H1 (cell line): ENCODE measurements at regions not wholly inside any gene's neighbourhood (a gene's known extent, or its start where the extent isn't known, plus 50 kb on each side); places are given as distances from the start of the nearest gene placed in this dataset.

ENCODE experiments used
- CHD2 ChIP-seq: IDR thresholded peaks from 2 replicates; pipeline ENCODE4 v1.6.1; 2012; ENCODE audit warnings: low read length, improper control_type of control experiment
- GTF2F1 ChIP-seq: IDR thresholded peaks from 2 replicates; pipeline ENCODE4 v1.6.1; 2012; ENCODE audit warnings: low read depth, low read length, improper control_type of control experiment, borderline replicate concordance
- HDAC2 ChIP-seq, 2 experiments: fragments of 300-600 bp in 1 of 2; sonication (generic) in 1 of 2; IDR thresholded peaks; 2 replicates each; pipeline ENCODE4 v1.6.1; 2011 to 2012; ENCODE audit warnings: low read depth in 2 of 2, low read length in 2 of 2, mild to moderate bottlenecking in 2 of 2, moderate library complexity in 2 of 2, borderline replicate concordance in 1 of 2, inconsistent platforms in 1 of 2
- KDM5A ChIP-seq: fragments of 200-600 bp; IDR thresholded peaks from 2 replicates; pipeline ENCODE4 v1.7.1; 2012; ENCODE audit warnings: mild to moderate bottlenecking, low read length, inconsistent platforms, mixed read lengths
- POU5F1 ChIP-seq: IDR thresholded peaks from 2 replicates; pipeline ENCODE4 v1.6.1; 2011; ENCODE audit warnings: low read depth, mild to moderate bottlenecking, low read length, moderate library complexity
- RBBP5 ChIP-seq: IDR thresholded peaks from 2 replicates; pipeline ENCODE4 v1.7.1; 2012; ENCODE audit warnings: low read depth, mild to moderate bottlenecking, inconsistent platforms, low read length, moderate library complexity, borderline replicate concordance
- RFX5 ChIP-seq: IDR thresholded peaks from 2 replicates; pipeline ENCODE4 v1.6.1; 2011; ENCODE audit warnings: low read depth, low read length, improper control_type of control experiment, borderline replicate concordance
- RXRA ChIP-seq: IDR thresholded peaks from 2 replicates; pipeline ENCODE4 v1.6.1; 2011; ENCODE audit warnings: low read depth, mild to moderate bottlenecking, low read length, moderate library complexity; ENCODE audit not compliant: insufficient read depth
- SRF ChIP-seq: IDR thresholded peaks from 2 replicates; pipeline ENCODE4 v1.6.1; 2011; ENCODE audit warnings: mild to moderate bottlenecking, low read depth, low read length, moderate library complexity
- SUZ12 ChIP-seq: fragments of 200-600 bp; sonication (generic); IDR thresholded peaks from 2 replicates; pipeline ENCODE4 v1.6.1; 2012; ENCODE audit warnings: mild to moderate bottlenecking, inconsistent platforms, low read length, moderate library complexity, mixed read lengths
- TAF7 ChIP-seq: optimal IDR thresholded peaks from 2 replicates; pipeline ENCODE3; 2011; ENCODE audit warnings: low read depth, mild to moderate bottlenecking, inconsistent platforms, low read length, moderate library complexity, borderline replicate concordance
- TF ChIP-seq, protein P1 (sequence below): fragments of 300-600 bp; sonication (generic); IDR thresholded peaks from 2 replicates; pipeline ENCODE4 v1.7.1; 2012; ENCODE audit warnings: low read length, moderate library complexity, mild to moderate bottlenecking, inconsistent platforms; ENCODE audit not compliant: insufficient replicate concordance

DNA sequence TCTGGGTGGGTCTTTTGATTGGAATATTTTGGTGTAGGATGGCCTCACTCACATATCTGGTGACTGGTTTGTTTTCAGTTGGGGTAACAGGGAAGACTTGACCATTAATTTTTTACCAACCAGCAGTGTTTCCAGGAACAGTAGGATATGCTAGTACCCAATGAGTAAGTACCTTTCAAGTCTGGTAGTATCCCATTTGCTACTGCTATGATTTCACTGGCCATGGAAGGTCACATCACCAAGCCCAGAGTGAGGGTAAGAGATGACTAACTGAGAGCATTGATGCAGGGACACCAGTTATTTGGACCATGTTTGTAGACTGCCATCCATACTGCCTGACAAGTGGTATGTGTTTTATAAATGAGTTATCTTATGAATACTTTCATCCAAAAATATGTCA lies 277.7 kb downstream of the MAP2K6 start (continued):
- TF ChIP-seq, protein P1, sequence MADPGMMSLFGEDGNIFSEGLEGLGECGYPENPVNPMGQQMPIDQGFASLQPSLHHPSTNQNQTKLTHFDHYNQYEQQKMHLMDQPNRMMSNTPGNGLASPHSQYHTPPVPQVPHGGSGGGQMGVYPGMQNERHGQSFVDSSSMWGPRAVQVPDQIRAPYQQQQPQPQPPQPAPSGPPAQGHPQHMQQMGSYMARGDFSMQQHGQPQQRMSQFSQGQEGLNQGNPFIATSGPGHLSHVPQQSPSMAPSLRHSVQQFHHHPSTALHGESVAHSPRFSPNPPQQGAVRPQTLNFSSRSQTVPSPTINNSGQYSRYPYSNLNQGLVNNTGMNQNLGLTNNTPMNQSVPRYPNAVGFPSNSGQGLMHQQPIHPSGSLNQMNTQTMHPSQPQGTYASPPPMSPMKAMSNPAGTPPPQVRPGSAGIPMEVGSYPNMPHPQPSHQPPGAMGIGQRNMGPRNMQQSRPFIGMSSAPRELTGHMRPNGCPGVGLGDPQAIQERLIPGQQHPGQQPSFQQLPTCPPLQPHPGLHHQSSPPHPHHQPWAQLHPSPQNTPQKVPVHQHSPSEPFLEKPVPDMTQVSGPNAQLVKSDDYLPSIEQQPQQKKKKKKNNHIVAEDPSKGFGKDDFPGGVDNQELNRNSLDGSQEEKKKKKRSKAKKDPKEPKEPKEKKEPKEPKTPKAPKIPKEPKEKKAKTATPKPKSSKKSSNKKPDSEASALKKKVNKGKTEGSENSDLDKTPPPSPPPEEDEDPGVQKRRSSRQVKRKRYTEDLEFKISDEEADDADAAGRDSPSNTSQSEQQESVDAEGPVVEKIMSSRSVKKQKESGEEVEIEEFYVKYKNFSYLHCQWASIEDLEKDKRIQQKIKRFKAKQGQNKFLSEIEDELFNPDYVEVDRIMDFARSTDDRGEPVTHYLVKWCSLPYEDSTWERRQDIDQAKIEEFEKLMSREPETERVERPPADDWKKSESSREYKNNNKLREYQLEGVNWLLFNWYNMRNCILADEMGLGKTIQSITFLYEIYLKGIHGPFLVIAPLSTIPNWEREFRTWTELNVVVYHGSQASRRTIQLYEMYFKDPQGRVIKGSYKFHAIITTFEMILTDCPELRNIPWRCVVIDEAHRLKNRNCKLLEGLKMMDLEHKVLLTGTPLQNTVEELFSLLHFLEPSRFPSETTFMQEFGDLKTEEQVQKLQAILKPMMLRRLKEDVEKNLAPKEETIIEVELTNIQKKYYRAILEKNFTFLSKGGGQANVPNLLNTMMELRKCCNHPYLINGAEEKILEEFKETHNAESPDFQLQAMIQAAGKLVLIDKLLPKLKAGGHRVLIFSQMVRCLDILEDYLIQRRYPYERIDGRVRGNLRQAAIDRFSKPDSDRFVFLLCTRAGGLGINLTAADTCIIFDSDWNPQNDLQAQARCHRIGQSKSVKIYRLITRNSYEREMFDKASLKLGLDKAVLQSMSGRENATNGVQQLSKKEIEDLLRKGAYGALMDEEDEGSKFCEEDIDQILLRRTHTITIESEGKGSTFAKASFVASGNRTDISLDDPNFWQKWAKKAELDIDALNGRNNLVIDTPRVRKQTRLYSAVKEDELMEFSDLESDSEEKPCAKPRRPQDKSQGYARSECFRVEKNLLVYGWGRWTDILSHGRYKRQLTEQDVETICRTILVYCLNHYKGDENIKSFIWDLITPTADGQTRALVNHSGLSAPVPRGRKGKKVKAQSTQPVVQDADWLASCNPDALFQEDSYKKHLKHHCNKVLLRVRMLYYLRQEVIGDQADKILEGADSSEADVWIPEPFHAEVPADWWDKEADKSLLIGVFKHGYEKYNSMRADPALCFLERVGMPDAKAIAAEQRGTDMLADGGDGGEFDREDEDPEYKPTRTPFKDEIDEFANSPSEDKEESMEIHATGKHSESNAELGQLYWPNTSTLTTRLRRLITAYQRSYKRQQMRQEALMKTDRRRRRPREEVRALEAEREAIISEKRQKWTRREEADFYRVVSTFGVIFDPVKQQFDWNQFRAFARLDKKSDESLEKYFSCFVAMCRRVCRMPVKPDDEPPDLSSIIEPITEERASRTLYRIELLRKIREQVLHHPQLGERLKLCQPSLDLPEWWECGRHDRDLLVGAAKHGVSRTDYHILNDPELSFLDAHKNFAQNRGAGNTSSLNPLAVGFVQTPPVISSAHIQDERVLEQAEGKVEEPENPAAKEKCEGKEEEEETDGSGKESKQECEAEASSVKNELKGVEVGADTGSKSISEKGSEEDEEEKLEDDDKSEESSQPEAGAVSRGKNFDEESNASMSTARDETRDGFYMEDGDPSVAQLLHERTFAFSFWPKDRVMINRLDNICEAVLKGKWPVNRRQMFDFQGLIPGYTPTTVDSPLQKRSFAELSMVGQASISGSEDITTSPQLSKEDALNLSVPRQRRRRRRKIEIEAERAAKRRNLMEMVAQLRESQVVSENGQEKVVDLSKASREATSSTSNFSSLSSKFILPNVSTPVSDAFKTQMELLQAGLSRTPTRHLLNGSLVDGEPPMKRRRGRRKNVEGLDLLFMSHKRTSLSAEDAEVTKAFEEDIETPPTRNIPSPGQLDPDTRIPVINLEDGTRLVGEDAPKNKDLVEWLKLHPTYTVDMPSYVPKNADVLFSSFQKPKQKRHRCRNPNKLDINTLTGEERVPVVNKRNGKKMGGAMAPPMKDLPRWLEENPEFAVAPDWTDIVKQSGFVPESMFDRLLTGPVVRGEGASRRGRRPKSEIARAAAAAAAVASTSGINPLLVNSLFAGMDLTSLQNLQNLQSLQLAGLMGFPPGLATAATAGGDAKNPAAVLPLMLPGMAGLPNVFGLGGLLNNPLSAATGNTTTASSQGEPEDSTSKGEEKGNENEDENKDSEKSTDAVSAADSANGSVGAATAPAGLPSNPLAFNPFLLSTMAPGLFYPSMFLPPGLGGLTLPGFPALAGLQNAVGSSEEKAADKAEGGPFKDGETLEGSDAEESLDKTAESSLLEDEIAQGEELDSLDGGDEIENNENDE, result no peak
- TF ChIP-seq TAF7 (no peak), SUZ12 (no peak), POU5F1 (no peak), KDM5A (no peak), RXRA (no peak), RFX5 (no peak), CHD2 (no peak), RBBP5 (no peak), HDAC2 (IDR thresholded peaks at IDR 0.05; ENCODE audit: borderline replicate concordance in 1 of 2, low read depth in 2 of 2, low read length in 2 of 2) (no peak), SRF (no peak), GTF2F1 (no peak)
